ENCODE measurements at regions not wholly inside any gene's neighbourhood (a gene's known extent, or its start where the extent isn't known, plus 50 kb on each side); places are given as distances from the start of the nearest gene placed in this dataset.

- TF ChIP-seq TBP (IDR thresholded peaks at IDR 0.05; ENCODE audit: low read depth, low read length) (no peak), SIRT6 (IDR thresholded peaks at IDR 0.05; ENCODE audit: low read length) (no peak), KDM1A (IDR thresholded peaks at IDR 0.05; ENCODE audit: borderline replicate concordance, low read length) (no peak), RAD21 (IDR thresholded peaks at IDR 0.05 in 1 of 2, conservative IDR thresholded peaks at IDR 0.05 in 1 of 2; ENCODE audit: low read depth in 2 of 2, low read length in 2 of 2) (no peak), NRF1 (IDR thresholded peaks at IDR 0.05; ENCODE audit: low read depth, low read length) (no peak)
These were observed 122.9 kb downstream of the NSUN3 start (continued) for GRCh38 chr3:94185753-94186152.

All from H1 (cell line).